ENCODE measurements at regions not wholly inside any gene's neighbourhood (a gene's known extent, or its start where the extent isn't known, plus 50 kb on each side); places are given as distances from the start of the nearest gene placed in this dataset.

- TF ChIP-seq CREB1 (CRISPR knock-in tag; IDR thresholded peaks at IDR 0.05; ENCODE audit: low read depth), result no peak
- no peak for TF ChIP-seq EZH2 (IDR thresholded peaks at IDR 0.05; ENCODE audit: low read depth, unreplicated experiment)
Measured at GRCh38 chr14:106766145-106766544, 1239.8 kb downstream of the TMEM121 start.
